ENCODE measurements at regions not wholly inside any gene's neighbourhood (a gene's known extent, or its start where the extent isn't known, plus 50 kb on each side); places are given as distances from the start of the nearest gene placed in this dataset.

GRCh38 chr4:14726441-14726840 is 275.8 kb upstream of the CPEB2 start:
- no peak for TF ChIP-seq CTCF (IDR thresholded peaks at IDR 0.05; ENCODE audit: low read length)
- TF ChIP-seq EZH2 (optimal IDR thresholded peaks at IDR 0.05; ENCODE audit: low read depth, low read length), result no peak

Data from MM.1S (cell line).